ENCODE measurements at regions not wholly inside any gene's neighbourhood (a gene's known extent, or its start where the extent isn't known, plus 50 kb on each side); places are given as distances from the start of the nearest gene placed in this dataset.
A peak's percentile ranks its signal among the peaks of the same experiment; 100 is the strongest.

DNA sequence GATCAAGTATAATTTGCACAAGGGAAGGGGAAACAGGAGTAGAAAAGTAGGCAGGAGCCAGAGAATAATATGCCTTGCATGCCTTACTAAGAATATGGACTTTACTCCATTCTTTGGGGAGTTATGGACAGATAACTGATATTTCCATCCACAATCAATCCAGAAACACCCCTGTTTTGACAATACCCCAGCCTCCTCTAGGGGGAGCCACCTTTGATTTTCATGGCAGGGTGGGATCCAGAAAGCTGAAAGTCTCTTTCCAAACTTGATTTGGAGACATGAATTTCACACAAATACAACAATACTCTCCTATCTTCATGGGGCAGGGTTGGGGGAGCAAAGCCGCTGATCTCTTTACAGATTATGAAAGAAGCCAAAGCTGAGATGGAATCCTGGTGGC, 404.1 kb downstream of the FOXA2 start:
- FAIRE-seq: no peak
- DNase-seq (ENCODE audit: low read depth): no peak
- no peak overlapping the region for H3K4me3 ChIP-seq (ENCODE audit: low read depth, low read length)
- TF ChIP-seq, protein P1, sequence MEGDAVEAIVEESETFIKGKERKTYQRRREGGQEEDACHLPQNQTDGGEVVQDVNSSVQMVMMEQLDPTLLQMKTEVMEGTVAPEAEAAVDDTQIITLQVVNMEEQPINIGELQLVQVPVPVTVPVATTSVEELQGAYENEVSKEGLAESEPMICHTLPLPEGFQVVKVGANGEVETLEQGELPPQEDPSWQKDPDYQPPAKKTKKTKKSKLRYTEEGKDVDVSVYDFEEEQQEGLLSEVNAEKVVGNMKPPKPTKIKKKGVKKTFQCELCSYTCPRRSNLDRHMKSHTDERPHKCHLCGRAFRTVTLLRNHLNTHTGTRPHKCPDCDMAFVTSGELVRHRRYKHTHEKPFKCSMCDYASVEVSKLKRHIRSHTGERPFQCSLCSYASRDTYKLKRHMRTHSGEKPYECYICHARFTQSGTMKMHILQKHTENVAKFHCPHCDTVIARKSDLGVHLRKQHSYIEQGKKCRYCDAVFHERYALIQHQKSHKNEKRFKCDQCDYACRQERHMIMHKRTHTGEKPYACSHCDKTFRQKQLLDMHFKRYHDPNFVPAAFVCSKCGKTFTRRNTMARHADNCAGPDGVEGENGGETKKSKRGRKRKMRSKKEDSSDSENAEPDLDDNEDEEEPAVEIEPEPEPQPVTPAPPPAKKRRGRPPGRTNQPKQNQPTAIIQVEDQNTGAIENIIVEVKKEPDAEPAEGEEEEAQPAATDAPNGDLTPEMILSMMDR (IDR thresholded peaks at IDR 0.05; ENCODE audit: insufficient read depth, low read length, severe bottlenecking): peak; percentile 17
- no peaks in the 10 kb centered on the region for H3K27me3 ChIP-seq (ENCODE audit: control insufficient read depth, insufficient read depth, low read length)
- H3K36me3 ChIP-seq (ENCODE audit: control insufficient read depth, insufficient read depth, low read length): no peaks in the 10 kb centered on the region

DNA sequence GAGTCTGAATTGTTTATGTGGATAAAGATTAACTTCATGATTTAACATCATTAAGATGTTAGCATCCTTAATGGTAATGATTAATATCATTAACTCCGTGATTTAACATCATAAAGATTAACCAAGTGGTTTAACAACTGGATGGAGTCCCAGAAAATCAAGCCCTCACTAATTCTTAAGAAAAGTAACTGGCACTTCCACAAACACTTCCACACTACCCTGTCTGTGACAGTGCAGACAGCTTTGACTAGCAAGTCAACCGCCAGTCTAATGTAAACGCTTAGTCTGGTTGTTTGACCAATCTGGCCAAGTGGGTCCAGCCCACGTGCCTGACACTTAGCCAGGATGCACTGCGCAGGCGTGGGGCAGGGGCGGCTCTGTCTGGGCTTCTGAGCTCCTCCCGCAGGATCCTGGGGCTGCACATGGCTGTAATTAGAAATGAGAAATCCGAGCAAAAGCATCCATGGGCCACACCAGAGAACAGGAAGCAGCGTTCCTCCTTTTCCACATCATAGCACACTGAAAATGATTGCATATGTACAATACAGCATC, 424.2 kb downstream of the FOXA2 start:
- DNase-seq (ENCODE audit: low read depth): no peak
- TF ChIP-seq, protein P1 (IDR thresholded peaks at IDR 0.05; ENCODE audit: insufficient read depth, low read length, severe bottlenecking): no peak
- Histone ChIP-seq H3K27me3 (ENCODE audit: control insufficient read depth, insufficient read depth, low read length) (no peaks in the 10 kb centered on the region), H3K36me3 (ENCODE audit: control insufficient read depth, insufficient read depth, low read length) (no peaks in the 10 kb centered on the region), H3K4me3 (ENCODE audit: low read depth, low read length) (no peak overlapping the region)
- no peak for FAIRE-seq

DNA sequence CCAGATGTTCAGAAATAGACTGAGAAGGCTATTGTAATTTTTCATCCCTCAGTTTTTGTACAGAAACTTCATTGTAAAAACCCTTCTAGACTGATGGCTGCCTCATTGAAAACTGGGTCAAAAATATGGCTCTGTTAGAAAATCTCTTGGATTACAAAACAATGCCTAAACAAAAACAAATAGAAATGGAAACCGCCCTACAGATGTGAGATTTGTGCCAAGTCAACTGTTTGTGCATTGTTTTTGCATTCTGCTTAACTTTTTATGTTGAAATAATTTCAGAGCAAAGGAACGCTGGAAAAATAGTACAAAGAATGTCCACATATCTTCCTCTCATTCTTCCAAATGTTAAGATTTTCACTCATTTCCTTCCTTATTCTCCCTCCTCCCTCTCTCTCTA, 425.1 kb downstream of the FOXA2 start:
- TF ChIP-seq, protein P1 (IDR thresholded peaks at IDR 0.05; ENCODE audit: insufficient read depth, low read length, severe bottlenecking): no peak
- Histone ChIP-seq H3K4me3 (ENCODE audit: low read depth, low read length) (no peak overlapping the region), H3K36me3 (ENCODE audit: control insufficient read depth, insufficient read depth, low read length) (no peaks in the 10 kb centered on the region), H3K27me3 (ENCODE audit: control insufficient read depth, insufficient read depth, low read length) (no peaks in the 10 kb centered on the region)
- no peak for DNase-seq (ENCODE audit: low read depth)
- FAIRE-seq: no peak

DNA sequence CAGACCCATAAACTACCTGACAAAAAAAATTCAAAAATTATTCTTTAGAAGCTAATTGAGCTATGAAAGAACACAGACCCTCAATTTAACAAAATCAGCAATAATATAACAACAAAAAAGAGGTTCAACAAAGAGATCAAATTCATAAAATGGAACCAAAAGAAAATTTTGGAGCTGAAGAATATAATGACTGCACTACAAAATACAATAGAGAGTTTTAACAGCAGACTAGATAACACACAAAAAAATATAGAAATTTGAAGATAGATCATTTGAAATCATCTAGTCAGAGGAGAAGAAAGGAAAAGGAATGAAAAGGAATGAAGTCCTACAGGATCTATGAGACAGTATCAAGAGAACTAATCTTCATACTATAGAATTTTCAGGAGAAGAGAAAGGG, 422.1 kb downstream of the PAX1 start:
- FAIRE-seq: no peak
- Histone ChIP-seq H3K4me3 (ENCODE audit: low read depth, low read length) (no peak overlapping the region), H3K36me3 (ENCODE audit: control insufficient read depth, insufficient read depth, low read length) (no peaks in the 10 kb centered on the region), H3K27me3 (ENCODE audit: control insufficient read depth, insufficient read depth, low read length) (no peaks in the 10 kb centered on the region)
- TF ChIP-seq, protein P1 (IDR thresholded peaks at IDR 0.05; ENCODE audit: insufficient read depth, low read length, severe bottlenecking): no peak
- no peak for DNase-seq (ENCODE audit: low read depth)

DNA sequence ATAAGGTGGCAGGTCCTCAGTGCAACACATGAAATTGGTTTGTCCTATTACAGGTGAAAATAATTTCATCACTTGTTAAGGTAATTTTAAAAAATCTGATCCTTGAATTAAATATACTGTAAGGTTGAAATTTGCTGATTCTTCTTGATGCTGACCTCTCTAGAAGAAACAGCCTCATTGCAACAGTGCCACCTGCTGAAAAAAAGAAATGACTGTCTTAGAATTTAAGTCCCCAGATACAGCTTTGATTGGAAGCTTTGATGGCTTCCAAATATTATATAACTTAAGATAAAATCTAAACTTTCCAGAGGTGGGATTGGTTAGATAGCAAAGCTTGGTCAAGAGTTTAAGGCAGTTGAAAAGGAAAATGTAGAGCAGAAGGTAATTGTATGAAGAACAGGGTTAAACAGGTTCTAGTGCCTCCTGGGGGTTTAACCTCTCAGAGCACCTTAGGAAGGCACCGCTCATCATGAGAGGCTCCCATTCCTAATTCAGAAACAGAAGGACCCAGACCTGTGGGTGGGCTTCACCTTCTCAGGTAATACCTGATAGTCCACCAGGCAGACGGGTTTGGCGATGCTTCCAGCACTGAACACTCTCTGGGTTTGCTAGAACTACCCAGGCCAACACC, 401.0 kb downstream of the PAX1 start:
- peak; percentile 43 for DNase-seq (ENCODE audit: low read depth)
- TF ChIP-seq, protein P1 (IDR thresholded peaks at IDR 0.05; ENCODE audit: insufficient read depth, low read length, severe bottlenecking): peak; percentile 19
- Histone ChIP-seq H3K27me3 (ENCODE audit: control insufficient read depth, insufficient read depth, low read length) (no peaks in the 10 kb centered on the region), H3K4me3 (ENCODE audit: low read depth, low read length) (no peak overlapping the region), H3K36me3 (ENCODE audit: control insufficient read depth, insufficient read depth, low read length) (no peaks in the 10 kb centered on the region)
- FAIRE-seq: no peak

DNA sequence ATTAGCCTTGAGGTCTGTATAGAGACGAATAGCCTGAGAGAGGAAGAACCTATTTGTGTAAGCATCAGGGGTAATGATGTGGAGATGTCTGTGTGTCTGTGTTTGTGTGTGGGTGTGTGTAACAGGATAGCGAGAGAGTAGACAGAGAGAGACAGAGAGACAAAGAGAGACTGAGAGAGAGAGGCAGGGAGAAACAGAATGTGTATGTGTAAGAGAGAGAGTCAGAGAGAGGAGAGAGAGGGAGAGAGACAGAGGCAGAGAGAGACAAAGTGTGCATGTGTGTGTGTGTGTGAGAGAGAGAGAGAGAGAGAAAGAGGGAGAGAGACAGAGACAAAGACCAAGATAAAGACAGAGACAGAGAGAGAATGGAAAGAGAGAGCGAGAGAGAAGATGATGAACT, 396.1 kb downstream of the PAX1 start:
- FAIRE-seq (no peak), DNase-seq (ENCODE audit: low read depth) (no peak)
- H3K36me3 ChIP-seq (ENCODE audit: control insufficient read depth, insufficient read depth, low read length): no peaks in the 10 kb centered on the region
- H3K4me3 ChIP-seq (ENCODE audit: low read depth, low read length): no peak overlapping the region
- TF ChIP-seq, protein P1 (IDR thresholded peaks at IDR 0.05; ENCODE audit: insufficient read depth, low read length, severe bottlenecking): no peak
- no peaks in the 10 kb centered on the region for H3K27me3 ChIP-seq (ENCODE audit: control insufficient read depth, insufficient read depth, low read length)
